Left lung (tissue), 4 donors: ENCODE measurements at regions not wholly inside any gene's neighbourhood (a gene's known extent, or its start where the extent isn't known, plus 50 kb on each side); places are given as distances from the start of the nearest gene placed in this dataset.
"Not testable (repeated sequence)": the region's sequence is repeated elsewhere in the genome, so short reads cannot be mapped to it uniquely, and the experiment has no call there.

ENCODE experiments used
- ATAC-seq: fragments of 200-7000 bp; cut with Tn5 transposase; one replicate; pipeline ENCODE4 v1.9.1; 2020; ENCODE audit warnings: moderate library complexity
- DNase-seq, 4 donors: peaks; one replicate each; pipeline ENCODE4 v3.0.0-alpha.2; 2013 to 2020
- H3K27ac ChIP-seq, 2 donors: fragments of 200-600 bp; sonication (generic) in 1 of 2; one replicate each; pipeline versions ENCODE4 v1.5.0 to v1.8.0; 2020 to 2021
- H3K27me3 ChIP-seq, 2 donors: fragments of 200-600 bp; sonication (generic) in 1 of 2; one replicate each; pipeline versions ENCODE4 v1.5.0 to v1.8.0; 2020 to 2021
- H3K36me3 ChIP-seq, 2 donors: fragments of 200-600 bp; sonication (generic) in 1 of 2; one replicate each; pipeline versions ENCODE4 v1.5.0 to v1.8.0; 2020 to 2021
- H3K4me1 ChIP-seq, 2 donors: fragments of 200-600 bp; one replicate each; pipeline ENCODE4 v1.8.0; 2021
- H3K4me3 ChIP-seq, 2 donors: fragments of 200-600 bp; sonication (generic) in 1 of 2; one replicate each; pipeline versions ENCODE4 v1.5.0 to v1.8.0; 2020 to 2021; ENCODE audit warnings: mild to moderate bottlenecking in 1 of 2
- H3K9me3 ChIP-seq, 2 donors: fragments of 200-600 bp; sonication (generic) in 1 of 2; one replicate each; pipeline versions ENCODE4 v1.5.0 to v1.8.0; 2020 to 2021
- CTCF ChIP-seq, 2 donors: fragments of 200-600 bp; sonication (generic) in 1 of 2; IDR thresholded peaks; one replicate each; pipeline versions ENCODE4 v1.5.0 to v1.8.0; 2021; ENCODE audit warnings: antibody characterized with exemption in 2 of 2
- intact Hi-C, 2 donors: fragments of 100-400 bp; cut with DNase I; formaldehyde crosslinking; loops; one replicate each; pipeline versions ENCODE4 v1.11.2 to v1.14.2; 2022
- donor health status: DM: no; HTN: yes; CAD: no.
- donor health status: DM: no; HTN: no; CAD: no.

- Histone ChIP-seq H3K27me3 (no peaks in the 10 kb centered on the region), H3K4me3 (no peak overlapping the region), H3K36me3 (no peaks in the 10 kb centered on the region), H3K4me1 (no peaks in the 10 kb centered on the region), H3K27ac (no peak overlapping the region), H3K9me3 (no peaks in the 10 kb centered on the region)
- TF ChIP-seq CTCF (IDR thresholded peaks at IDR 0.05) = no peak
- no peak for ATAC-seq
- no peak for DNase-seq
- intact Hi-C loops = no loop called here
Observed at GRCh38 chr2:36128359-36128758, 227.2 kb upstream of the CRIM1 start.

GRCh38 chr2:36125702-36126101, 229.9 kb upstream of the CRIM1 start:
- H3K9me3 ChIP-seq = peaks cover 0 to 4% of the 10 kb centered on the region in 2 donors
- no peaks in the 10 kb centered on the region for H3K27me3 ChIP-seq
- DNase-seq (no peak), ATAC-seq (no peak)
- H3K4me3 ChIP-seq = no peak overlapping the region
- intact Hi-C loops = no loop called here
- no peaks in the 10 kb centered on the region for H3K4me1 ChIP-seq
- H3K27ac ChIP-seq = no peak overlapping the region
- H3K36me3 ChIP-seq = no peaks in the 10 kb centered on the region
- no peak for TF ChIP-seq CTCF (IDR thresholded peaks at IDR 0.05)

- no peak overlapping the region for H3K27ac ChIP-seq
- DNase-seq = no peak
- ATAC-seq = no peak
- H3K36me3 ChIP-seq = no peaks in the 10 kb centered on the region
- no peaks in the 10 kb centered on the region for H3K4me1 ChIP-seq
- H3K4me3 ChIP-seq = no peak overlapping the region
- H3K9me3 ChIP-seq = peaks cover 0 to 9% of the 10 kb centered on the region in 2 donors
- intact Hi-C loops = no loop called here
- TF ChIP-seq CTCF (IDR thresholded peaks at IDR 0.05) = no peak
- H3K27me3 ChIP-seq = no peaks in the 10 kb centered on the region
Observed at GRCh38 chr2:36123995-36124394, 231.6 kb upstream of the CRIM1 start.

- Histone ChIP-seq H3K9me3 (peaks cover 0 to 16% of the 10 kb centered on the region in 2 donors), H3K4me3 (no peak overlapping the region), H3K36me3 (no peaks in the 10 kb centered on the region), H3K27me3 (no peaks in the 10 kb centered on the region), H3K4me1 (no peaks in the 10 kb centered on the region), H3K27ac (no peak overlapping the region)
- no peak for ATAC-seq
- no peak for TF ChIP-seq CTCF (IDR thresholded peaks at IDR 0.05)
- intact Hi-C loops = no loop called here
- DNase-seq = no peak
Observed at GRCh38 chr2:36097022-36097421, 258.6 kb upstream of the CRIM1 start.

DNA sequence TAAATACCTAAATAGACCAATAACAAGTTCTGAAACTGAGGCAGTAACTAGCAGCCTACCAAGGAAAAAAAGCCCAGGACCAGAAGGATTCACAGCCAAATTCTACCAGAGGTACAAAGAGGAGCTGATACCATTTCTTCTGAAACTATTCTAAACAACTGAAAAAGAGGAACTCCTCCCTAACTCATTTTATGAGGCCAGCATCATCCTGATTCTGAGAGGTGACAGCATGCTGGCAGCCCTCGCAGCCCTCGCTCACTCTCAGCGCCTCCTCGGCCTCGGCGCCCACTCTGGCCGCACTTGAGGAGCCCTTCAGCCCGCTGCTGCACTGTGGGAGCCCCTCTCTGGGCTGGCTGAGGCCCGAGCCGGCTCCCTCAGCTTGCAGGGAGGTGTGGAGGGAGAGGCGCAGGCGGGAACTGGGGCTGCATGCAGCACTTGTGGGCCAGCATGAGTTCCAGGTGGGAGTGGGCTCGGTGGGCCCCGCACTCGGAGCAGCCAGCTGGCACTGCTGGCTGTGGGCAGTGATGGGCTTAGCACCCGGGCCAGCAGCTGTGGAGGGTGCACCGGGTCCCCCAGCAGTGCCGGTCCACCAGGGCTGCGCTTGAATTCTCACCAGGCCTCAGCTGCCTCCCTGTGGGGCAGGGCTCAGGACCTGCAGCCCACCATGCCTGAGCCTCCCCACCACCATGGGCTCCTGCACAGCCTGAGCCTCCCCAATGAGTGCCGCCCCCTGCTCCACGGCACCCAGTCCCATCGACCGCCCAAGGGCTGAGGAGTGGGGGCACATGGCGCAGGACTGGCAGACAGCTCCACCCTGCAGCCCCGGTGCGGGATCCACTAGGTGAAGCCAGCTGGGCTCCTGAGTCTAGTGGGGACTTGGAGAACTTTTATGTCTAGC, 263.5 kb upstream of the CRIM1 start:
- H3K36me3 ChIP-seq, H3K4me1 ChIP-seq, H3K27ac ChIP-seq, ATAC-seq, H3K27me3 ChIP-seq, H3K4me3 ChIP-seq, intact Hi-C loops: not testable (repeated sequence)
- peaks cover 0 to 19% of the 10 kb centered on the region in 2 donors for H3K9me3 ChIP-seq
- peak in 1 of 4 donors; percentile 66 for DNase-seq
